Osteocyte (in vitro differentiated cells): ENCODE measurements at regions not wholly inside any gene's neighbourhood (a gene's known extent, or its start where the extent isn't known, plus 50 kb on each side); places are given as distances from the start of the nearest gene placed in this dataset.

Experiments used
- DNase-seq: peaks from one replicate; pipeline ENCODE4 v3.0.0; 2021; ENCODE audit warnings: mixed read lengths; ENCODE audit not compliant: unreplicated experiment; ENCODE audit errors: extremely low spot score
- H3K27ac Mint-ChIP-seq: one replicate; pipeline ENCODE4 v1.8.0; 2021; ENCODE audit warnings: mild to moderate bottlenecking, mixed read lengths; ENCODE audit not compliant: unreplicated experiment
- H3K27me3 Mint-ChIP-seq: one replicate; pipeline ENCODE4 v1.8.0; 2021; ENCODE audit warnings: mixed read lengths; ENCODE audit not compliant: unreplicated experiment
- H3K36me3 Mint-ChIP-seq: one replicate; pipeline ENCODE4 v1.8.0; 2021; ENCODE audit warnings: mixed read lengths; ENCODE audit not compliant: unreplicated experiment
- H3K4me1 Mint-ChIP-seq: one replicate; pipeline ENCODE4 v1.8.0; 2021; ENCODE audit warnings: mixed read lengths; ENCODE audit not compliant: unreplicated experiment
- H3K4me3 Mint-ChIP-seq: one replicate; pipeline ENCODE4 v1.8.0; 2021; ENCODE audit warnings: mild to moderate bottlenecking, moderate library complexity, mixed read lengths; ENCODE audit not compliant: unreplicated experiment
- H3K9me3 Mint-ChIP-seq: one replicate; pipeline ENCODE4 v1.8.0; 2021; ENCODE audit warnings: mixed read lengths; ENCODE audit not compliant: unreplicated experiment
- CTCF ChIP-seq: fragments of 200-600 bp; sonication (generic); IDR thresholded peaks from 2 replicates; pipeline ENCODE4 v1.5.0; 2021; ENCODE audit warnings: antibody characterized with exemption, mild to moderate bottlenecking, moderate library complexity

DNA sequence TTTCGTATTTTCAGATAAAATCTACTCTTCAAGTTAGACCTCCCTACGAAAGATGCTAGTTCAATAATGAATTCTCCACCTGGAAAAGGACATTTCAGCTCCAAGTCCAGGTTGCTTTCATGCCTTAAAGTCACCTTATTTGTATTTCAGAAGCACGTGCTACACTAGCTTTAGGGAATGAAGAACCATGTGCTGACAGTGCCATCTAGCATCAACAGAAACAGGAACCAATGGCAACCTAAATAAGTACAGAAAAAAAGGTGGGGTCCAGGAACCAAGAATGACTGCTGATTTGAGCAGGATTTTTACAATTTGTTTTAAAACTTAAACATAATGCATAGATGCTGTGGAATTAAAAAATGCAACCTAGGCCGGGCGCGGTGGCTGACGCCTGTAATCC is 77.6 kb upstream of the SNRPN start:
- Mint-ChIP-seq H3K4me1 (no peaks in the 10 kb centered on the region), H3K27ac (no peak overlapping the region), H3K36me3 (no peaks in the 10 kb centered on the region), H3K4me3 (no peak overlapping the region), H3K9me3 (peaks cover 27% of the 10 kb centered on the region), H3K27me3 (no peaks in the 10 kb centered on the region)
- no peak for DNase-seq
- no peak for TF ChIP-seq CTCF

GRCh38 chr15:24878153-24878552 is 76.6 kb upstream of the SNRPN start:
- H3K4me3 Mint-ChIP-seq = no peak overlapping the region
- no peaks in the 10 kb centered on the region for H3K36me3 Mint-ChIP-seq
- no peak overlapping the region for H3K27ac Mint-ChIP-seq
- TF ChIP-seq CTCF = no peak
- no peaks in the 10 kb centered on the region for H3K4me1 Mint-ChIP-seq
- peaks cover 27% of the 10 kb centered on the region for H3K9me3 Mint-ChIP-seq
- DNase-seq = no peak
- no peaks in the 10 kb centered on the region for H3K27me3 Mint-ChIP-seq

DNA sequence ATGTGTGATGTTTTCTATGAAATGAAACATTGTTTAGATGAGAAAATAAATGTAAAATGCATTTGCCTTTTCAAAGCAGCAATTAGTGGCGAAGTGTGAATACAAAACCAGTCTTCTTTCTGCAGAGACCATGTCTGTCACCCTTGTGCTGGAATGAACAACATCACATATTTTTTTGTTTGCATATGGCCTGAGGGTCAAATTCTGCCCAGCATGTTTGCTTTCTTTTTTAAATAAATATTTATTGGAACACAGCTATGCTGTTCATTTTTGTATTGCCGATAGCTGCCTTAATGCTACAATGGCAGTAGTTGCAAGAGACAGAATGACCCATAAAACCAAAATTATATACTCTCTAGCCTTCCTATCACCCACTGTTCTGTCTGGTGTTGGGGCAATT is 75.3 kb upstream of the SNRPN start:
- Mint-ChIP-seq H3K27me3 (no peaks in the 10 kb centered on the region), H3K9me3 (peaks cover 27% of the 10 kb centered on the region), H3K36me3 (no peaks in the 10 kb centered on the region), H3K4me1 (no peaks in the 10 kb centered on the region), H3K4me3 (no peak overlapping the region), H3K27ac (no peak overlapping the region)
- TF ChIP-seq CTCF = no peak
- DNase-seq = no peak

DNA sequence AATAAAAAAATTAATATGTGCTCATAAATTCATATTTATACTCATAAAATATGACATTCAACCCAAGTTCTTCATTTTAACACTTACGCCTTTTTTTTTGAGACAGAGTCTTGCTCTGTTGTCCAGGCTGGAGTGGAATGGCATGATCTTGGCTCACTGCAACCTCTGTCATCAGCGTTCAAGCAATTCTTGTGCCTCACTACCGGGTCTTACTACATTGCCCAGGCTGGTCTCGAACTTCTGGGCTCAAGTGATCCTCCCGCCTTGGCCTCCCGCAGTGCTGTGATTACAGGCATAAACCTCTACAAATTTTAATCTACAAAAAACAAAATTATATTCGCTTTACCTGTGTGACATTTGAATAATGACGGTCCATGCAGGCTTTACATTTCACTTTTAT is 74.1 kb upstream of the SNRPN start:
- H3K36me3 Mint-ChIP-seq = no peaks in the 10 kb centered on the region
- H3K9me3 Mint-ChIP-seq = peaks cover 29% of the 10 kb centered on the region
- DNase-seq = no peak

DNA sequence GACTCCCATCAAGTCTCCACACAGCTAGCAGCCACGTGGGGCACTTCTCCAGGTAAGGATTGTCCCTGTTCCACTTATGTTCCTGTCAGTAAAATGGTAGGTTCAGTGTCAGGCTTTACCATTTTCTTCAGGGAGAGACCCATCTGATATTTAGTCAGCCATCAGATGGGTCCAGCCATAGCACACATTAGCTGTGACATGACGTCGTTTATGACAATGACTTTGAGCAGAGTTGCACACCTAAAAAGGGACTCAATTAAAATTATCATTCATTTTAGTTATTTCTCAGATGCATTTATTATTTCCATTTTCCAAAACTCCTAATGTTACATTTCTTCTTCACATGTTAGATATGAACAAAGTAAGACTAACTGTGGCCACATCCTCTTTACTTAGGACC is 68.2 kb upstream of the SNRPN start:
- Mint-ChIP-seq H3K27me3 (no peaks in the 10 kb centered on the region), H3K4me1 (no peaks in the 10 kb centered on the region), H3K27ac (no peak overlapping the region), H3K9me3 (peaks cover 30% of the 10 kb centered on the region), H3K4me3 (no peak overlapping the region), H3K36me3 (no peaks in the 10 kb centered on the region)
- DNase-seq = no peak
- no peak for TF ChIP-seq CTCF

More for the DNA sequence above, 74.1 kb upstream of the SNRPN start:
- no peaks in the 10 kb centered on the region for H3K27me3 Mint-ChIP-seq
- H3K27ac Mint-ChIP-seq = no peak overlapping the region
- H3K4me1 Mint-ChIP-seq = no peaks in the 10 kb centered on the region
- TF ChIP-seq CTCF = no peak
- H3K4me3 Mint-ChIP-seq = no peak overlapping the region
